H9 (cell line): ENCODE measurements at regions not wholly inside any gene's neighbourhood (a gene's known extent, or its start where the extent isn't known, plus 50 kb on each side); places are given as distances from the start of the nearest gene placed in this dataset.

Source experiments
- DNase-seq: peaks from one replicate; pipeline ENCODE4 v3.0.0-alpha.2; 2017
- H2AFZ ChIP-seq: one replicate; pipeline ENCODE4 v1.6.1; 2013; ENCODE audit warnings: mild to moderate bottlenecking, low read length, control low read depth, moderate library complexity
- H2AK5ac ChIP-seq: 2 replicates; pipeline ENCODE4 v1.6.1; 2013; ENCODE audit warnings: low read length, control low read depth, mixed read lengths; ENCODE audit not compliant: insufficient read length
- H2BK120ac ChIP-seq: one replicate; pipeline ENCODE4 v1.6.1; 2013; ENCODE audit warnings: low read depth, mild to moderate bottlenecking, low read length, control low read depth, inconsistent platforms; ENCODE audit not compliant: poor library complexity, severe bottlenecking
- H2BK12ac ChIP-seq: 2 replicates; pipeline ENCODE4 v1.6.1; 2013; ENCODE audit warnings: low read length, control low read depth, mixed read lengths, low read depth; ENCODE audit not compliant: insufficient read length
- H2BK15ac ChIP-seq: 2 replicates; pipeline ENCODE4 v1.6.1; 2013; ENCODE audit warnings: low read depth, low read length, control low read depth
- H2BK20ac ChIP-seq: one replicate; pipeline ENCODE4 v1.6.1; 2013; ENCODE audit warnings: low read depth, mild to moderate bottlenecking, low read length, control low read depth, inconsistent platforms; ENCODE audit not compliant: poor library complexity, severe bottlenecking
- H2BK5ac ChIP-seq: 2 replicates; pipeline ENCODE4 v1.6.1; 2013; ENCODE audit warnings: low read length, control low read depth, mixed read lengths; ENCODE audit not compliant: insufficient read length
- H3K14ac ChIP-seq: 2 replicates; pipeline ENCODE4 v1.6.1; 2013; ENCODE audit warnings: low read length, control low read depth; ENCODE audit not compliant: insufficient read depth
- H3K18ac ChIP-seq: 2 replicates; pipeline ENCODE4 v1.6.1; 2013; ENCODE audit warnings: low read depth, mild to moderate bottlenecking, mixed read lengths, low read length, control low read depth; ENCODE audit not compliant: insufficient read length
- H3K23ac ChIP-seq: 2 replicates; pipeline ENCODE4 v1.6.1; 2013; ENCODE audit warnings: low read length, control low read depth, mixed read lengths, low read depth; ENCODE audit not compliant: insufficient read length
- H3K23me2 ChIP-seq: 2 replicates; pipeline ENCODE4 v1.6.1; 2013; ENCODE audit warnings: low read depth, mild to moderate bottlenecking, mixed read lengths, low read length, control low read depth; ENCODE audit not compliant: insufficient read length, poor library complexity, severe bottlenecking
- H3K27ac ChIP-seq: 2 replicates; pipeline ENCODE4 v1.5.1; 2013; ENCODE audit warnings: low read length, control low read depth, mixed read lengths, low read depth; ENCODE audit not compliant: insufficient read length
- H3K27me3 ChIP-seq: 2 replicates; pipeline ENCODE4 v1.6.1; 2013; ENCODE audit warnings: low read length, control low read depth, inconsistent platforms; ENCODE audit not compliant: insufficient read depth
- H3K4ac ChIP-seq: 2 replicates; pipeline ENCODE4 v1.6.1; 2013; ENCODE audit warnings: low read depth, mild to moderate bottlenecking, control low read depth, inconsistent platforms, low read length, moderate library complexity
- H3K4me1 ChIP-seq: 2 replicates; pipeline ENCODE4 v1.6.1; 2013; ENCODE audit warnings: low read length, control low read depth, inconsistent platforms; ENCODE audit not compliant: insufficient read depth
- H3K4me2 ChIP-seq: 2 replicates; pipeline ENCODE4 v1.6.1; 2013; ENCODE audit warnings: low read length, control low read depth, mixed read lengths; ENCODE audit not compliant: insufficient read length, insufficient read depth
- H3K56ac ChIP-seq: 2 replicates; pipeline ENCODE4 v1.6.1; 2013; ENCODE audit warnings: low read depth, mild to moderate bottlenecking, mixed read lengths, low read length, control low read depth; ENCODE audit not compliant: insufficient read length
- H3K79me1 ChIP-seq: 2 replicates; pipeline ENCODE4 v1.6.1; 2013; ENCODE audit warnings: low read depth, mild to moderate bottlenecking, moderate library complexity, low read length, control low read depth, inconsistent platforms; ENCODE audit not compliant: insufficient read depth, poor library complexity, severe bottlenecking
- H3K79me2 ChIP-seq: 2 replicates; pipeline ENCODE4 v1.6.1; 2013; ENCODE audit warnings: low read length, control low read depth, inconsistent platforms; ENCODE audit not compliant: insufficient read depth
- H3K9ac ChIP-seq: 2 replicates; pipeline ENCODE4 v1.6.1; 2013; ENCODE audit warnings: low read length, control low read depth, mixed read lengths; ENCODE audit not compliant: insufficient read length; ENCODE audit errors: extremely low read depth
- H3K9me3 ChIP-seq: one replicate; pipeline ENCODE4 v1.6.1; 2013; ENCODE audit warnings: low read depth, low read length, inconsistent platforms; ENCODE audit not compliant: control insufficient read depth
- H3T11ph ChIP-seq: one replicate; pipeline ENCODE4 v1.6.1; 2013; ENCODE audit warnings: mild to moderate bottlenecking, low read length, control low read depth, inconsistent platforms
- H4K20me1 ChIP-seq: one replicate; pipeline ENCODE4 v1.6.1; 2013; ENCODE audit not compliant: control insufficient read depth, insufficient read length, insufficient read depth
- H4K5ac ChIP-seq: 2 replicates; pipeline ENCODE4 v1.6.1; 2013; ENCODE audit warnings: low read depth, mild to moderate bottlenecking, mixed read lengths, low read length, control low read depth; ENCODE audit not compliant: insufficient read length
- H4K8ac ChIP-seq: replicated peaks from 2 replicates; pipeline ENCODE4 v1.6.1; 2013; ENCODE audit warnings: low read length, control low read depth, mixed read lengths, low read depth; ENCODE audit not compliant: insufficient read length
- H4K91ac ChIP-seq: 2 replicates; pipeline ENCODE4 v1.6.1; 2013; ENCODE audit warnings: low read depth, mild to moderate bottlenecking, moderate library complexity, mixed read lengths, low read length, control low read depth; ENCODE audit not compliant: insufficient read length
- H3K27ac Mint-ChIP-seq, 3 experiments: 2 replicates in 2 of 3; 3 replicates in 1 of 3; pipeline ENCODE4 v1.8.0; 2020 to 2021; ENCODE audit warnings: mixed read lengths in 3 of 3, mild to moderate bottlenecking in 1 of 3, moderate library complexity in 1 of 3
- H3K27me3 Mint-ChIP-seq: 2 replicates; pipeline ENCODE4 v1.8.0; 2021; ENCODE audit warnings: low read depth, mild to moderate bottlenecking, moderate library complexity, mixed read lengths
- H3K36me3 Mint-ChIP-seq, 3 experiments: 2 replicates in 2 of 3; 3 replicates in 1 of 3; pipeline ENCODE4 v1.8.0; 2020 to 2021; ENCODE audit warnings: low read depth in 3 of 3, mixed read lengths in 3 of 3; ENCODE audit not compliant: insufficient read depth in 1 of 3
- H3K4me1 Mint-ChIP-seq, 2 experiments: 2 replicates each; pipeline ENCODE4 v1.8.0; 2020; ENCODE audit warnings: mixed read lengths in 2 of 2
- H3K4me3 Mint-ChIP-seq, 2 experiments: 2 replicates in 1 of 2; 3 replicates in 1 of 2; pipeline ENCODE4 v1.8.0; 2020 to 2021; ENCODE audit warnings: mild to moderate bottlenecking in 2 of 2, mixed read lengths in 2 of 2, moderate library complexity in 1 of 2
- H3K9me3 Mint-ChIP-seq, 2 experiments: 2 replicates in 1 of 2; 3 replicates in 1 of 2; pipeline ENCODE4 v1.8.0; 2020; ENCODE audit warnings: mild to moderate bottlenecking in 2 of 2, mixed read lengths in 2 of 2, moderate library complexity in 1 of 2
- CTCF ChIP-seq: fragments of 200-600 bp; sonication (generic); conservative IDR thresholded peaks from 3 replicates; pipeline ENCODE4 v1.8.0; 2021; ENCODE audit warnings: antibody characterized with exemption, mild to moderate bottlenecking
- WGBS: extraction: QIAGEN DNeasy Blood & Tissue Kit; methylation state at CpG from one replicate; pipeline ENCODE4 v1.1.7; 2013; ENCODE audit warnings: missing lambda C conversion rate, low lambda C conversion rate, mixed read lengths; ENCODE audit not compliant: insufficient read length; ENCODE audit errors: extremely low coverage; 5-methylcytosine and 5-hydroxymethylcytosine counted together

- H3K56ac ChIP-seq, result no peak overlapping the region
- H3T11ph ChIP-seq, result no peak overlapping the region
- no peak overlapping the region for H3K9ac ChIP-seq
- H2BK20ac ChIP-seq, result no peak overlapping the region
- H3K4me1 ChIP-seq, result no peaks in the 10 kb centered on the region
- H3K27ac ChIP-seq, result no peak overlapping the region
- no peak overlapping the region for H3K4me3 Mint-ChIP-seq
- H3K4me1 Mint-ChIP-seq, result peaks cover 4% of the 10 kb centered on the region in 2 experiments
- no peak overlapping the region for H2BK15ac ChIP-seq
- no peaks in the 10 kb centered on the region for H4K20me1 ChIP-seq
- H3K9me3 ChIP-seq, result no peaks in the 10 kb centered on the region
- H3K4ac ChIP-seq, result no peak overlapping the region
- no peaks in the 10 kb centered on the region for H3K27me3 ChIP-seq
- H3K9me3 Mint-ChIP-seq, result no peaks in the 10 kb centered on the region
- no peak overlapping the region for H3K14ac ChIP-seq
- H3K4me2 ChIP-seq, result no peak overlapping the region
- no peak overlapping the region for H2AFZ ChIP-seq
- H3K23me2 ChIP-seq, result no peaks in the 10 kb centered on the region
- WGBS, result no CpG with 5 or more reads among the region's 2 CpGs
- H2BK5ac ChIP-seq, result no peak overlapping the region
- no peak overlapping the region for H3K18ac ChIP-seq
- no peak for DNase-seq
- no peaks in the 10 kb centered on the region for H3K79me2 ChIP-seq
- no peak overlapping the region for H2AK5ac ChIP-seq
- no peak for TF ChIP-seq CTCF
- H3K23ac ChIP-seq, result no peak overlapping the region
- H4K91ac ChIP-seq, result no peak overlapping the region
- H3K27me3 Mint-ChIP-seq, result no peaks in the 10 kb centered on the region; the same call in 1 of the 2 replicates
- no peak overlapping the region for H4K8ac ChIP-seq
- no peak overlapping the region for H4K5ac ChIP-seq
- H2BK120ac ChIP-seq, result no peak overlapping the region
- H3K27ac Mint-ChIP-seq, result no peak overlapping the region
- H3K79me1 ChIP-seq, result no peaks in the 10 kb centered on the region
- no peak overlapping the region for H2BK12ac ChIP-seq
- H3K36me3 Mint-ChIP-seq, result no peaks in the 10 kb centered on the region
Measured at GRCh38 chr5:112112346-112112745, 306.7 kb downstream of the EPB41L4A start.
